HEK293 (cell line): ENCODE measurements at regions not wholly inside any gene's neighbourhood (a gene's known extent, or its start where the extent isn't known, plus 50 kb on each side); places are given as distances from the start of the nearest gene placed in this dataset.

ENCODE experiments used
- CTCF ChIA-PET: fragments of 350-600 bp; formaldehyde crosslinking; extraction: SDS; loops from one replicate; lab custom pipeline; 2021; ENCODE audit warnings: antibody characterized with exemption; lab: Yijun Ruan, JAX
- POLR2A ChIA-PET: fragments of 300-600 bp; formaldehyde crosslinking; extraction: SDS; loops from one replicate; lab custom pipeline; 2020; ENCODE audit warnings: antibody characterized with exemption, inconsistent platforms; lab: Yijun Ruan, JAX
- H3K27ac ChIP-seq: fragments of 200-500 bp; sonication (Bioruptor generic); 2 replicates; pipeline ENCODE4 v1.5.1; 2014; ENCODE audit warnings: low read depth, low read length, control low read depth, inconsistent platforms; ENCODE audit errors: extremely low read depth
- H3K36me3 ChIP-seq, 2 experiments: fragments of 200-500 bp in 1 of 2; sonication (Bioruptor generic) in 1 of 2; 1 replicate in 1 of 2; 2 replicates in 1 of 2; pipeline ENCODE4 v1.5.1; 2014 to 2017; ENCODE audit warnings: inconsistent platforms in 2 of 2, low read length in 2 of 2; ENCODE audit not compliant: control insufficient read depth in 2 of 2, insufficient read depth in 1 of 2
- H3K4me1 ChIP-seq: fragments of 200-500 bp; sonication (Bioruptor generic); 2 replicates; pipeline ENCODE4 v1.5.1; 2014; ENCODE audit warnings: mild to moderate bottlenecking, low read length, inconsistent platforms; ENCODE audit not compliant: control insufficient read depth, insufficient read depth
- H3K4me3 ChIP-seq: 2 replicates; pipeline ENCODE4 v1.5.1; 2011; ENCODE audit warnings: low read depth, mild to moderate bottlenecking, control low read depth, low read length, moderate library complexity
- H3K9me3 ChIP-seq: fragments of 200-500 bp; sonication (Bioruptor generic); 2 replicates; pipeline ENCODE4 v1.5.1; 2014; ENCODE audit warnings: low read depth, low read length, inconsistent platforms; ENCODE audit not compliant: control insufficient read depth, insufficient read depth
- EGR2 ChIP-seq: fragments of 450-650 bp; formaldehyde crosslinking; IDR thresholded peaks from 2 replicates; pipeline ENCODE4 v1.5.1; 2016; ENCODE audit warnings: low read depth, missing biosample characterization, missing genetic modification characterization
- KLF1 ChIP-seq: fragments of 450-650 bp; formaldehyde crosslinking; IDR thresholded peaks from 2 replicates; pipeline ENCODE4 v1.5.1; 2016; ENCODE audit warnings: missing biosample characterization, missing genetic modification characterization
- OSR2 ChIP-seq: fragments of 450-650 bp; formaldehyde crosslinking; IDR thresholded peaks from 2 replicates; pipeline ENCODE4 v1.5.1; 2016; ENCODE audit warnings: missing biosample characterization, missing genetic modification characterization
- SP7 ChIP-seq: fragments of 450-650 bp; formaldehyde crosslinking; IDR thresholded peaks from 2 replicates; pipeline ENCODE4 v1.5.1; 2016; ENCODE audit warnings: missing biosample characterization, missing genetic modification characterization
- YY2 ChIP-seq: fragments of 450-650 bp; formaldehyde crosslinking; IDR thresholded peaks from 2 replicates; pipeline ENCODE4 v1.5.1; 2016; ENCODE audit warnings: missing biosample characterization, missing genetic modification characterization
- ZBTB8A ChIP-seq: fragments of 450-650 bp; formaldehyde crosslinking; IDR thresholded peaks from 2 replicates; pipeline ENCODE4 v1.5.1; 2016; ENCODE audit warnings: missing biosample characterization, missing genetic modification characterization
- ZIC2 ChIP-seq: fragments of 450-650 bp; formaldehyde crosslinking; IDR thresholded peaks from 2 replicates; pipeline ENCODE4 v1.5.1; 2016; ENCODE audit warnings: missing biosample characterization, missing genetic modification characterization
- ZNF10 ChIP-seq: fragments of 450-650 bp; formaldehyde crosslinking; IDR thresholded peaks from 2 replicates; pipeline ENCODE4 v1.5.1; 2017; ENCODE audit warnings: missing biosample characterization, missing genetic modification characterization
- ZNF114 ChIP-seq: fragments of 450-650 bp; formaldehyde crosslinking; IDR thresholded peaks from 2 replicates; pipeline ENCODE4 v1.5.0; 2017; ENCODE audit warnings: missing biosample characterization, missing genetic modification characterization
- ZNF174 ChIP-seq: fragments of 450-650 bp; formaldehyde crosslinking; IDR thresholded peaks from 2 replicates; pipeline ENCODE4 v1.5.0; 2017; ENCODE audit warnings: missing biosample characterization, mild to moderate bottlenecking, missing genetic modification characterization
- ZNF221 ChIP-seq: fragments of 450-650 bp; formaldehyde crosslinking; IDR thresholded peaks from 2 replicates; pipeline ENCODE4 v1.5.1; 2017; ENCODE audit warnings: missing biosample characterization, missing genetic modification characterization, borderline replicate concordance
- ZNF24 ChIP-seq: fragments of 450-650 bp; formaldehyde crosslinking; IDR thresholded peaks from 2 replicates; pipeline ENCODE4 v1.5.1; 2016; ENCODE audit warnings: missing biosample characterization, missing genetic modification characterization
- ZNF248 ChIP-seq: fragments of 450-650 bp; formaldehyde crosslinking; IDR thresholded peaks from 2 replicates; pipeline ENCODE4 v1.5.1; 2017; ENCODE audit warnings: missing biosample characterization, missing genetic modification characterization
- ZNF302 ChIP-seq: fragments of 450-650 bp; formaldehyde crosslinking; IDR thresholded peaks from 2 replicates; pipeline ENCODE4 v1.5.1; 2016; ENCODE audit warnings: missing biosample characterization, missing genetic modification characterization, low read depth
- ZNF544 ChIP-seq: fragments of 450-650 bp; formaldehyde crosslinking; IDR thresholded peaks from 2 replicates; pipeline ENCODE4 v1.5.0; 2017; ENCODE audit warnings: missing biosample characterization, missing genetic modification characterization
- ZNF621 ChIP-seq: fragments of 450-650 bp; formaldehyde crosslinking; IDR thresholded peaks from 2 replicates; pipeline ENCODE4 v1.5.1; 2017; ENCODE audit warnings: missing biosample characterization, missing genetic modification characterization
- ZNF747 ChIP-seq: fragments of 450-650 bp; formaldehyde crosslinking; IDR thresholded peaks from 2 replicates; pipeline ENCODE4 v1.5.1; 2016; ENCODE audit warnings: missing biosample characterization, missing genetic modification characterization
- ZNF776 ChIP-seq: fragments of 450-650 bp; formaldehyde crosslinking; IDR thresholded peaks from 2 replicates; pipeline ENCODE4 v1.5.0; 2017; ENCODE audit warnings: missing biosample characterization, missing genetic modification characterization, borderline replicate concordance
- TF ChIP-seq, protein P1 (sequence below): fragments of 450-650 bp; formaldehyde crosslinking; IDR thresholded peaks from 2 replicates; pipeline ENCODE4 v1.5.1; 2016; ENCODE audit warnings: missing biosample characterization, missing genetic modification characterization
- TF ChIP-seq, protein P2 (sequence below): fragments of 450-650 bp; formaldehyde crosslinking; IDR thresholded peaks from 2 replicates; pipeline ENCODE4 v1.5.1; 2016; ENCODE audit warnings: missing biosample characterization, missing genetic modification characterization
- TF ChIP-seq, protein P3 (sequence below): fragments of 450-650 bp; formaldehyde crosslinking; IDR thresholded peaks from 2 replicates; pipeline ENCODE4 v1.5.1; 2016; ENCODE audit warnings: missing biosample characterization, missing genetic modification characterization
- TF ChIP-seq, protein P4 (sequence below): fragments of 450-650 bp; formaldehyde crosslinking; IDR thresholded peaks from 2 replicates; pipeline ENCODE4 v1.5.1; 2016; ENCODE audit warnings: missing biosample characterization, missing genetic modification characterization
- TF ChIP-seq, protein P5 (sequence below): fragments of 450-650 bp; formaldehyde crosslinking; optimal IDR thresholded peaks from 2 replicates; pipeline ENCODE3; 2016; ENCODE audit warnings: missing biosample characterization, mild to moderate bottlenecking, missing genetic modification characterization
- TF ChIP-seq, protein P6 (sequence below): fragments of 450-650 bp; formaldehyde crosslinking; IDR thresholded peaks from 2 replicates; pipeline ENCODE4 v1.5.1; 2016; ENCODE audit warnings: missing biosample characterization, missing genetic modification characterization
- TF ChIP-seq, protein P7 (sequence below): IDR thresholded peaks from 2 replicates; pipeline ENCODE4 v1.6.1; 2011; ENCODE audit warnings: mild to moderate bottlenecking, low read depth, low read length, borderline replicate concordance
- TF ChIP-seq, protein P8 (sequence below): fragments of 450-650 bp; formaldehyde crosslinking; IDR thresholded peaks from 2 replicates; pipeline ENCODE4 v1.5.1; 2016; ENCODE audit warnings: missing biosample characterization, missing genetic modification characterization

DNA sequence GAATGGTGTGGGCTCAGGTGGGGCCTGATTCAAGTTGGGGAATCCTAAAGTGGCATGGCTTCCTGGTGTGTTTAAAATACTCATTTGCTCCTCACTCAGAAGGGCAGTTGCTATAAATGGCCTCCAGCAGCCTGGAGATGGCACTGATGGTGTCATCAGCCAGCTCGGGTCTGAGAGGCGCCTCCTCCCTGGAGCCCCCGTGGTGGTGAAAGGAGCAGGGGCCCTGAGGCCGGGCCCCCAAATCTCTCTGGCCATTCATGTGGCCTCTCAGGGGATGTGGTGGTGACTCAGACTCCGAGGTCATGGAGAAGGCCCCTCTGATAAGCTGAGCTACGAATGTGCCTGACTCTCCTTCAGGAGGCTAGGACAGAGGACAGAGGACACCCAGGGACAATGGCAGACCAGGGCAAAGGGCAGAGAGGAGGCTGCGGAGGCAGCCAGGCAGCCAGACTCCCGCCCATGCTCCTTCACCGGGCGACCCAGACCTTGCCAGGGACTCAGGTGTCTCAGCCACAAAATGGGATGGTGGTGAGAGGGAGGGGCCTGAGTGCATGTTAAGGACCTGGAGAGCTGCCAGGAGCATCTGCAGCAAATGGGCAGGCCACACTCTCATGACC lies 129.2 kb downstream of the CTTN start (continued):
- TF ChIP-seq ZNF302 (tag by site-specific recombination) (no peak), EGR2 (tag by site-specific recombination) (no peak), ZNF248 (tag by site-specific recombination) (no peak), ZNF621 (tag by site-specific recombination) (no peak), OSR2 (tag by site-specific recombination) (no peak), SP7 (no peak), YY2 (tag by site-specific recombination) (no peak), ZNF24 (tag by site-specific recombination) (no peak)
- TF ChIP-seq, protein P1, sequence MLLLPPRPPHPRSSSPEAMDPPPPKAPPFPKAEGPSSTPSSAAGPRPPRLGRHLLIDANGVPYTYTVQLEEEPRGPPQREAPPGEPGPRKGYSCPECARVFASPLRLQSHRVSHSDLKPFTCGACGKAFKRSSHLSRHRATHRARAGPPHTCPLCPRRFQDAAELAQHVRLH, result no peak
- TF ChIP-seq, protein P2, sequence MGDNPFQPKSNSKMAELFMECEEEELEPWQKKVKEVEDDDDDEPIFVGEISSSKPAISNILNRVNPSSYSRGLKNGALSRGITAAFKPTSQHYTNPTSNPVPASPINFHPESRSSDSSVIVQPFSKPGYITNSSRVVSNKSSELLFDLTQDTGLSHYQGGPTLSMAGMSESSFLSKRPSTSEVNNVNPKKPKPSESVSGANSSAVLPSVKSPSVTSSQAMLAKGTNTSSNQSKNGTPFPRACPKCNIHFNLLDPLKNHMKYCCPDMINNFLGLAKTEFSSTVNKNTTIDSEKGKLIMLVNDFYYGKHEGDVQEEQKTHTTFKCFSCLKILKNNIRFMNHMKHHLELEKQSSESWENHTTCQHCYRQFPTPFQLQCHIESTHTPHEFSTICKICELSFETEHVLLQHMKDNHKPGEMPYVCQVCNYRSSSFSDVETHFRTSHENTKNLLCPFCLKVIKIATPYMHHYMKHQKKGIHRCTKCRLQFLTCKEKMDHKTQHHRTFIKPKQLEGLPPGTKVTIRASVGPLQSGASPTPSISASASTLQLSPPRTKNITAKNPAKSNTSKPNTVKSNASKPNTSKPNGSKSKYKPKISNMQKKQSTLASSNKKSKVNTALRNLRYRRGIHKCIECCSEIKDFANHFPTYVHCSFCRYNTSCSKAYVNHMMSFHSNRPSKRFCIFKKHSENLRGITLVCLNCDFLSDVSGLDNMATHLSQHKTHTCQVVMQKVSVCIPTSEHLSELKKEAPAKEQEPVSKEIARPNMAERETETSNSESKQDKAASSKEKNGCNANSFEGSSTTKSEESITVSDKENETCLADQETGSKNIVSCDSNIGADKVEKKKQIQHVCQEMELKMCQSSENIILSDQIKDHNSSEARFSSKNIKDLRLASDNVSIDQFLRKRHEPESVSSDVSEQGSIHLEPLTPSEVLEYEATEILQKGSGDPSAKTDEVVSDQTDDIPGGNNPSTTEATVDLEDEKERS, result no peak
- TF ChIP-seq, protein P3, sequence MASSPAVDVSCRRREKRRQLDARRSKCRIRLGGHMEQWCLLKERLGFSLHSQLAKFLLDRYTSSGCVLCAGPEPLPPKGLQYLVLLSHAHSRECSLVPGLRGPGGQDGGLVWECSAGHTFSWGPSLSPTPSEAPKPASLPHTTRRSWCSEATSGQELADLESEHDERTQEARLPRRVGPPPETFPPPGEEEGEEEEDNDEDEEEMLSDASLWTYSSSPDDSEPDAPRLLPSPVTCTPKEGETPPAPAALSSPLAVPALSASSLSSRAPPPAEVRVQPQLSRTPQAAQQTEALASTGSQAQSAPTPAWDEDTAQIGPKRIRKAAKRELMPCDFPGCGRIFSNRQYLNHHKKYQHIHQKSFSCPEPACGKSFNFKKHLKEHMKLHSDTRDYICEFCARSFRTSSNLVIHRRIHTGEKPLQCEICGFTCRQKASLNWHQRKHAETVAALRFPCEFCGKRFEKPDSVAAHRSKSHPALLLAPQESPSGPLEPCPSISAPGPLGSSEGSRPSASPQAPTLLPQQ, result no peak
- TF ChIP-seq, protein P4, sequence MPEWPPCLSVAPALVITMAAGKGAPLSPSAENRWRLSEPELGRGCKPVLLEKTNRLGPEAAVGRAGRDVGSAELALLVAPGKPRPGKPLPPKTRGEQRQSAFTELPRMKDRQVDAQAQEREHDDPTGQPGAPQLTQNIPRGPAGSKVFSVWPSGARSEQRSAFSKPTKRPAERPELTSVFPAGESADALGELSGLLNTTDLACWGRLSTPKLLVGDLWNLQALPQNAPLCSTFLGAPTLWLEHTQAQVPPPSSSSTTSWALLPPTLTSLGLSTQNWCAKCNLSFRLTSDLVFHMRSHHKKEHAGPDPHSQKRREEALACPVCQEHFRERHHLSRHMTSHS (tag by site-specific recombination), result no peak
- TF ChIP-seq, protein P5, sequence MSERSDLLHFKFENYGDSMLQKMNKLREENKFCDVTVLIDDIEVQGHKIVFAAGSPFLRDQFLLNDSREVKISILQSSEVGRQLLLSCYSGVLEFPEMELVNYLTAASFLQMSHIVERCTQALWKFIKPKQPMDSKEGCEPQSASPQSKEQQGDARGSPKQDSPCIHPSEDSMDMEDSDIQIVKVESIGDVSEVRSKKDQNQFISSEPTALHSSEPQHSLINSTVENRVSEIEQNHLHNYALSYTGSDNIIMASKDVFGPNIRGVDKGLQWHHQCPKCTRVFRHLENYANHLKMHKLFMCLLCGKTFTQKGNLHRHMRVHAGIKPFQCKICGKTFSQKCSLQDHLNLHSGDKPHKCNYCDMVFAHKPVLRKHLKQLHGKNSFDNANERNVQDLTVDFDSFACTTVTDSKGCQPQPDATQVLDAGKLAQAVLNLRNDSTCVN (tag by site-specific recombination), result no peak
- TF ChIP-seq, protein P6, sequence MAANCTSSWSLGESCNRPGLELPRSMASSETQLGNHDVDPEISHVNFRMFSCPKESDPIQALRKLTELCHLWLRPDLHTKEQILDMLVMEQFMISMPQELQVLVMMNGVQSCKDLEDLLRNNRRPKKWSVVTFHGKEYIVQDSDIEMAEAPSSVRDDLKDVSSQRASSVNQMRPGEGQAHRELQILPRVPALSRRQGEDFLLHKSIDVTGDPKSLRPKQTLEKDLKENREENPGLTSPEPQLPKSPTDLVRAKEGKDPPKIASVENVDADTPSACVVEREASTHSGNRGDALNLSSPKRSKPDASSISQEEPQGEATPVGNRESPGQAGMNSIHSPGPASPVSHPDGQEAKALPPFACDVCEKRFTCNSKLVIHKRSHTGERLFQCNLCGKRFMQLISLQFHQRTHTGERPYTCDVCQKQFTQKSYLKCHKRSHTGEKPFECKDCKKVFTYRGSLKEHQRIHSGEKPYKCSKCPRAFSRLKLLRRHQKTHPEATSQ (tag by site-specific recombination), result no peak

DNA sequence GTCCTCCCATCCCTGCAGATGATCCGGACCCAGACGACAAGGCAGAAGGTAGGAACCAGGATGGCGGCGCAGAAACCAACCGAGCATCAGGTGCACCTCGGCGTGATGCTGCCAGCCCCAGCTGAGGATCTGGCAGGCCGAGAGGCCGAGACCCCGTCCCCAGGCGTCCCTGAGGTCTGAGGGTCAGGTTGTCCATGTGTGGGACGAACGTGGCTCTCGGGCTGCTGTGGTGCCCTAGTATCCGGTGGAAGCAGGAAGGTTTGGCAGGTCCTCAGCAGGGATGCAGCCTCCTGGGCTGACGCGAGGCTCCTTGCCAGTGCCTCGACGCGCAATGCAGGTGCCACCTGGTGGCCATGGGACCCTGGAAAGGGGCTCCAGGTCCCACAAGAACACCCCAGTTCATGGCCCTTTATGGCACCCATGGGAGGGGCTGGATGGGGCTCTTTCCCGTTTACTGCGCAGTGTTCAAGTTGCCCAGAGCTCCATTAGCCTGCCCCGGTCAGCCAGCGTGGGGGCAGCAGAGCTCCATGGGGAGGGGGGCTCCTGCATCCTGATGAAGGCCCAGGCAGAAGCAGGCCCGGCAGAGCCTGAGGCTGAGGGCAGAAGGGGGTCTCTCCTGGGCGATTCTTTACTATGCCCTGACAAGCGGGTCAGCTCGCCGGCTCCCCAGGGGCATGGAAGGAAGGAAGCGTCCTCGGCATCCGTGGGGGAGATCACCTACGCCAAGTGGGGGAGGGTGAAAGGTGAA lies 129.9 kb downstream of the CTTN start:
- no peaks in the 10 kb centered on the region for H3K36me3 ChIP-seq
- H3K9me3 ChIP-seq, result no peaks in the 10 kb centered on the region
- ChIA-PET CTCF (no interaction called here), POLR2A (no interaction called here)
- no peak overlapping the region for H3K27ac ChIP-seq
- H3K4me3 ChIP-seq, result no peak overlapping the region
- H3K4me1 ChIP-seq, result no peaks in the 10 kb centered on the region
- TF ChIP-seq, protein P7, sequence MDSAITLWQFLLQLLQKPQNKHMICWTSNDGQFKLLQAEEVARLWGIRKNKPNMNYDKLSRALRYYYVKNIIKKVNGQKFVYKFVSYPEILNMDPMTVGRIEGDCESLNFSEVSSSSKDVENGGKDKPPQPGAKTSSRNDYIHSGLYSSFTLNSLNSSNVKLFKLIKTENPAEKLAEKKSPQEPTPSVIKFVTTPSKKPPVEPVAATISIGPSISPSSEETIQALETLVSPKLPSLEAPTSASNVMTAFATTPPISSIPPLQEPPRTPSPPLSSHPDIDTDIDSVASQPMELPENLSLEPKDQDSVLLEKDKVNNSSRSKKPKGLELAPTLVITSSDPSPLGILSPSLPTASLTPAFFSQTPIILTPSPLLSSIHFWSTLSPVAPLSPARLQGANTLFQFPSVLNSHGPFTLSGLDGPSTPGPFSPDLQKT, result no peak
- no peak for TF ChIP-seq ZNF544
- TF ChIP-seq ZIC2, result no peak
- no peak for TF ChIP-seq ZNF10 (tag by site-specific recombination)
- no peak for TF ChIP-seq ZNF776 (tag by site-specific recombination)
- no peak for TF ChIP-seq ZNF747 (tag by site-specific recombination)
- TF ChIP-seq, protein P8, sequence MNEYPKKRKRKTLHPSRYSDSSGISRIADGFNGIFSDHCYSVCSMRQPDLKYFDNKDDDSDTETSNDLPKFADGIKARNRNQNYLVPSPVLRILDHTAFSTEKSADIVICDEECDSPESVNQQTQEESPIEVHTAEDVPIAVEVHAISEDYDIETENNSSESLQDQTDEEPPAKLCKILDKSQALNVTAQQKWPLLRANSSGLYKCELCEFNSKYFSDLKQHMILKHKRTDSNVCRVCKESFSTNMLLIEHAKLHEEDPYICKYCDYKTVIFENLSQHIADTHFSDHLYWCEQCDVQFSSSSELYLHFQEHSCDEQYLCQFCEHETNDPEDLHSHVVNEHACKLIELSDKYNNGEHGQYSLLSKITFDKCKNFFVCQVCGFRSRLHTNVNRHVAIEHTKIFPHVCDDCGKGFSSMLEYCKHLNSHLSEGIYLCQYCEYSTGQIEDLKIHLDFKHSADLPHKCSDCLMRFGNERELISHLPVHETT, result no peak
- no peak for TF ChIP-seq ZNF221
- no peak for TF ChIP-seq ZNF114 (tag by site-specific recombination)
- TF ChIP-seq KLF1, result no peak
- no peak for TF ChIP-seq ZBTB8A (tag by site-specific recombination)
- TF ChIP-seq ZNF174 (tag by site-specific recombination), result no peak
